ENCODE measurements at regions not wholly inside any gene's neighbourhood (a gene's known extent, or its start where the extent isn't known, plus 50 kb on each side); places are given as distances from the start of the nearest gene placed in this dataset.

DNA sequence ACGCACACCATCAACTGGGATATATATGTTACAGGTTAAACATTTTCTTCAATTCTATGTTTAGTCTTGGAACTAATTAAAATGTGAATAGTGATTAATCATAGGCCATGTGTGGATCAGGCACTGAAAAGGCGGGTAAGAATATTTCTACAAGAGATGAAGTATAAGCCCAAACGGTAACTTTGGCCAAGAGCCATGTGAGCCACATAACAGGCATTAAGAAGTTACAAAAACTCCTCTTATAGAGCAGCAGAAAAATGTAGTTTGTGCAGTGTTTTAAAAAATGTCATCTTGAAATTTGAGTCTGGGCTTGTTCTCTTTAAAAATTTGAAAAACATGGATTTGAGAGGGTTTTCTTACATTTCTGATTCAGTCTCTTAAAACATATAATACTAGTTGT is 521.8 kb upstream of the DIPK2B start:
- DNase-seq, result no peak

DNA sequence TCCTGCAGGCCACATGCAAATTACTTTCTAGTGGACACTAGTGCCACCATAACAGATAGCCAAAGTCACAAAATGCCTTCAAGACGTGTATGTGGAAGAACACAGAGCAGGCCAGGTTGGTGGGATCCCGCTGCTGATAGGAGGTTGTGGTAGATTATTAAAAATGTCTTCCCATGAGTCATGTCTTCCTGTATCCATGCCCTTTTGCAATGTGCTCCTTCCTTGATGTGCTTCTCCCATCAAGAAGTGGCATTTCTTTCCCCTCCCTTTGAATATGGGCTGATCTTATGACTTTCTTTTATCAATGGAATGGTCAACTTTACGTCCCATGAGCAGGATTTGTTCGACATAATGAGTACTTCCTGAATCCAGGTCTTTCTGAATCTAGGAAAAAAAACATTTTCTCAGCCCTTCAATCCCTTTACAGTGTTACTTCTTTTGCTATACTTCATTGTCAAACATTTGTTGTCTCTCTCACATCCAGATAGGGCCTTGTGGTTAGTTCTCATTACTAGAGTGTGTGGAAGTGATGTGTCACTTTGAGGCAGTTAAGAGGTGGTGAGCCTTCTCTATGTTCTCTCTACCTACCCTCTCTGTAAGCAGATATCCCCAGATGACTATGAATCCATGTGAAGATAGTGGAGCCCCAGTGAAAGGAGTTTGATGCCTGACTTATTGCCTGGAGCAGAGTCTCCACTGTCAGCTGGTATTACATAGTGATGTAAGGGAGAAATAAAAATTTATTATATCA is 519.2 kb upstream of the DIPK2B start:
- no peak for DNase-seq

DNA sequence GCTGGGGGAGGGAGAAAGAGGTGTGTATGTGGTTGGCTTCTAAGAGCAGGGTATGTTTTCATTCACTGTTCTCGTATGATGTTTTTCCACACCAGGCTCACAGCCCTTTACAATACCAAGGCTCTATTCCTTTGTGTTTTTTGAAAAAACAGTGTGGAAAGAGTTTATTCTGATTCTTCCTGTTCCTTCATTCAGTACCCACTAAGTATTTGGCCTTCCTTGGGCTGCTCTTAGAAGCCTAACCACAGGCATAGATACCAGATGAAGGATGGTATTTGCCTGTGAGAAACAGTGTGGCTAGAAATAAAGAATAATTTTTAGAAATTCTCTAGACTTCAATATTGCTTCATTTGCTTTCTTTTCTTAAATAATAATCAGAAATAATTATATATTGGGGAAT is 518.0 kb upstream of the DIPK2B start:
- DNase-seq, result no peak

DNA sequence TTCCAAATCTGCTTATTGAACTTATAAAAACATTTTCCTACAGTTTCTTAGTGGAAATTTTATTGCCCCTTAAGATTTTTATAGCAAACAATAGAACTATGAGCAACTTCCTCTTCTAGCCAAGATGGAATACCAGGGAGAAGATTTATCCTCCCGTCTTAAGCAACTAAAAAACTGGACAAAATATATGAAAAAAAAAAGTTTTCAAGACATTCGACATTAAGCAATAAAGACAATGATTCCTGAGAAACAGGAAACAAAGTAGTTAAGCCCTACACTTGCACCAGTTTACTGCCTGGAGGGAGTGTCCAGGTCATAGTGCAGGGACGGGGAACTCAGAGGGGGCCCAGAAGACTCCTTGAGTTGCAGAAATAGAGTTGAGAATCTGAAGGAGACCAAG is 516.1 kb upstream of the DIPK2B start:
- DNase-seq, result no peak

DNA sequence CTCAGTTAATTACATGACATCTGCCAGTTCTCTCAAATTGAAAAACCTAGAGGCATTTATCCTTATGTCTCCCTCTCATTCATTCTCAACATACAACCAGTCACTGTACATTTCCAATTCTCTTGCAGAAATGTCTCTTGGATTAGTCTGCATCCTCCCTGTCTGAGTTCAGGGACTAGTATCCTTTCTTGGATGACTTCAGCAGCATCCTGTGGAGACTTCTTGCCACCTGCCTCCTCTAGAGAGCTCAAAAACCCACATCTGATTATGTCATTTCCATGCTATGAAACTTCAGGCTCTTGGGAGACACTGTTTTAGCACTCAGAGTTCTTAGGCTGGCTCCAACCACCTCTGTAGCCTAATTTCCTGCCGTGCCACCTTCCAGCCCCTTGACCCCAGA is 515.1 kb upstream of the DIPK2B start:
- no peak for DNase-seq

DNA sequence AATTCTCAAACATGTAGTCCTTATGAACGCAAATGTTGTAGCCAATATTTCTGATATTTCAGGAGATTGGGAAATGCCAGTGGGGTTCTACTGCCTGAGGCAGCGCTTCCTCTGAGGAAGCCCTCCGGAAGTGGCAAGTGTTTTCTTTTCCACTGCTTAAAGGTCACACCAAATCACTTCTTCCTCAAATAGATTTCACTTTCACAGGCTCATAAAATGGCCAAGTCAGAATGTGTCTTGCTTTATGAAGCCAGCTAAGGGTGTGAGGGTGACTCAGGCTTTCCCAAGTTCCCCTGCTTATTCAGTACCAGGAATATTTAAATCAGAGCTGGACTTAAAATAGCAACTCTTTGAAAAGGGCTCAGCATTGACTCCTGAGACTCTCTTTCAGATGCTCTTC is 514.2 kb upstream of the DIPK2B start:
- no peak for DNase-seq

DNA sequence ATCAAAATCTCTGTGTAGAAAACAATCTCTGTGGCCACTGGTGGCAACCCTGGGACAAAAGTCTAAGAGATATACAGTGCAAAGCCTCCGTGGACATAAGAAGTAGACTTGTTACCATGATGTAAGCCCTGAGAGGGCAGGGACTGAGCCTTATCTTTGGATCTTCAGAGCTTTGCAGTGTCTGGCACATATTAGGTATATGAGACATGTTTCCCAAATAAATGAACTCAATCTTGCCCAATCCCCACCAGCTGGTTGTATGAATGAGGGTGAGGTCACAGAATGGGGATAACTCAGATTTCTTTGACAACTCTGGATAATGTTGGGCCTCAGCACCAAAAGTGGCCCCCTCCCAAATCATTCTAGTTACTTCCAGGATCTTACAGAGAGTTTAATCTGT is 511.4 kb upstream of the DIPK2B start:
- DNase-seq, result no peak

DNA sequence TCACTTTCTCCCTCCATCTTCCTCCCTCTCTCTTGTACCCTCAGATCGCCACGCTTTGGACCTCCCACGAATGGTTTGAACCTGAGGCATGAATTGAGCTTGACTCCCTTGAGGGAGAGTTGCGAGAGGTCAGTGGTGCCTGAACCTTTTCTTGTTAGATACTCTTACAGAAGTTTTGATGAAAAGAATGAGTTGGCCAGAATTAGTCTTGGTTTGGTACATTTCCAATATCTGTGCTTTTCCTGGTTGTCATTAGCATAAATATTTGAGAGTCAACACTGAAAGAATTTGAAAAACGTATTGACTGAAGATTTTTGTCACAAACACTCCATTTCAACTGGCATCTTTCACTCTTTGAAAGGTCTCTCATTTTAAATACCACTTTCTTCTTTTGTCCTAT is 510.6 kb upstream of the DIPK2B start:
- no peak for DNase-seq

DNA sequence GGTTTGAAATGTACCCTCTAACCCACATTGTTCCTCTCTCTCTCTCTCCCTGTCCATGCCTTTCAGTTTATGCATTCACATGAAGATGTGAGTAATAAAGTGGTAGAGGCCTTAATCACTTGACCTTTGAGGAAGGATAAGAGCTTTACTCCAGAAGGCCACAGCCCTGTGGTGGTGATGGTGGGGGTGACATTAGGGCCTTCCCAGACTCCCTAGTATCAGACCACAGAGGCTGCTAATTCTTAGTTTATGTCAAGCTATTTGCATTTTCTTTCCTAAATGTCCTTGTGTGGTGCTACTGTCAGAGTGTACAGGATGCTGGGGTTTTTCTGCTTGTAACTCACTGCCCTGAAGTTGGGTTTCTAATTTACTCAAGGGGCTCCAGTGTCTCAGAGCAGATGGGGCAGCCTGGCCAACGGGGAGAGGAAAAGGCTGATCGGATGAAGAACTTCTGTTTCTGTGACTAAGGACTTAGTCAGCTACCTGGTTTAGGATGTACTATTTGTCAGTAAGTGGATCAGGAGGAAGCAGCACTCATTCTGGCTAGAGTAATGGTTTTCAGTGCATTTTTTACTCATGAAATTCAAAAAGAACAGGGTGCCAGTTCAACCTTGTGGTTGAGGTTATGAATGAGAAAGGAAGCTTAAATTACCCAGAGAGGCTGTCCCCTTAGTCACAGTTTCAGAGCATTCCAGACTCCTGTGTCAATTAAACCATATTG is 509.6 kb upstream of the DIPK2B start:
- DNase-seq, result no peak

DNA sequence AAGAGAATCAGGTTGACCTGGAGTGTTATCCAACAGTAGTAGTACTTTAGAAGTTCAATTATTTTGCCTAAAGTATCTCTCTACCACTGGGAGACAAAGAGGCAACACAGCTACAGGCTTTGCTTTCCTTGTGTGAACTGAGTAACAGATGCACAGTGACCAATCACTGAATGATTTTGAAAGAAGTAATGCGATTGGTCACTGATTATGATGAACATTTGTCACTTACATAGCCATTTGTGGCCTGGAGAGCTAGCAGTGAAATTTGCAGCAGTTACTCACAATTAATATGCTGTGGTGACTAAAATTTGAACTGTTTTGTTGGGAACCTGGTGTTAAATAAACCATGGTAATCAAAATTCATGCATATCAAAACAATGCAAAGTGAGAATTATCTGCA is 508.7 kb upstream of the DIPK2B start:
- DNase-seq, result no peak

DNA sequence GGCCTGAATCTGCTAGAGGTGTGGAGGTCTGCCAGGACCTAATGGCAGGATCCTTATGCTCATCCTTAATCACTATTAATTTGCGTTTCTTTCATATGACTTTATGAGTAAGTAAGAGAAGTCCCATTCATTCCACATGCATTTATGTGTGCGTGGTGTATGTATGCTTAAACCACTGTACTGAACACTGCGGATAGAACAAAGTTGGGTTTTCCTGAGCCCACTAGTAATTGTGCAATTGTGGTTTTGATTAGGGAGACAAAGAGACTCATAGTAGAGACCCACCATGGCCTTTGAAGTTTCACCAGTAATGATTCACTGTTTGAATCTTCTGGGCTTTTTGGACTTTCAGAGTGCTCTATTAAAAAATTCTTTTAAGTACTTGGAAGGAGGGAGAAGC is 498.5 kb upstream of the DIPK2B start:
- DNase-seq, result no peak

DNA sequence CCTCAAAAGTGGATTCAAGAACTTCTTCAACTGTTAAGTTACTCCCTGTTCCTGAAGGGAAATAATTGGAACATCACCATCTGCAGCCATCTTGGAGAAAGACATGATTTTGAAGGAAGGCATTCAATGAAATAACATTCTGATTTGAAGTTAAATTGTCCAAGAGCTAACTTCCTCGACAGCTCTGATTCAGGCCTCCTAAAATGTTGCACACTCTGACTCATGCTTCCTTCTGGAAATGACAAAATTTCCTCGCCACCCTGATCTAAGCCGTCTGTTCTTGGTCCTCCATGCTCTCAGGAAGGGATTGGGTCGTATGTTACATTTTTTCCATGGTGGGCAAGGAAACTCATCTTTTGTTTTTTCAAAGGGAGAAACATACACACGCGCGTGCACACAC is 496.9 kb upstream of the DIPK2B start:
- no peak for DNase-seq

DNA sequence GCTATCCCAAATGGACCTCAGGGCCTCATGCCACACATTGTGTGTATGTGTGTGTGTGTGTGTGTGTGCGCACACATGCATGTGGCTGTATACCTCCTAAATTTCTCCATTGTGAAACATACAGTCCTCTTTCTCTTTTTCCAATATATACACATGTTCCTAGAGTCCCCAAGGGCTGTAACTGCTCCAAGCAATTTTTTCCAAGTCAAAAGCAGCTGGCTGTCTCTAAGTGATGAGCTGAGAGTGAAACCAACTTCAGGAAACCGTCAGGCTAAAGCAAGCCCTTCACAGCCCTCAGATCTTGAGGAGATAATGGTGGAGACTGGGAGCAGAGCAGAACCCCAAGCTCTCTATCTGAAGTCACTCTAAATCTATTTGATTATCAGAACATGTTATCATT is 496.1 kb upstream of the DIPK2B start:
- DNase-seq, result no peak

DNA sequence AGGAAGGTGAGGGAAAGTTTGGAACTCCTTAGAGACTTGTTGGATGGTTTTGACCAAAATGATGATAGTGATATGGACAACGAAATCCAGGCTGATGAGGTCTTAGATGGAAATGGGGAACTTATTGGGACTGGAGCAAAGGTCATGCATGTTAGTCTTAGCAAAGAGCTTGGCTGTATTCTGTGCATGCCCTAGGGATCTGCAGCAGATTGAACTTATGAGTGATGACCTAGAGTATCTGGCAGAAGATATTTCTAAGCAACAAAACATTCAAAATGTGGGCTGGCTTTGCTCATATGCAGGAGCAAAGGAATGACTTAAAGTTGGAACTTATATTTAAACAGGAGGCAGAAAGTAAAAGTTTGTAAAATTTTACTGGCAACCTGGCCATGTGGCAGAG is 489.3 kb upstream of the DIPK2B start:
- DNase-seq, result no peak

DNA sequence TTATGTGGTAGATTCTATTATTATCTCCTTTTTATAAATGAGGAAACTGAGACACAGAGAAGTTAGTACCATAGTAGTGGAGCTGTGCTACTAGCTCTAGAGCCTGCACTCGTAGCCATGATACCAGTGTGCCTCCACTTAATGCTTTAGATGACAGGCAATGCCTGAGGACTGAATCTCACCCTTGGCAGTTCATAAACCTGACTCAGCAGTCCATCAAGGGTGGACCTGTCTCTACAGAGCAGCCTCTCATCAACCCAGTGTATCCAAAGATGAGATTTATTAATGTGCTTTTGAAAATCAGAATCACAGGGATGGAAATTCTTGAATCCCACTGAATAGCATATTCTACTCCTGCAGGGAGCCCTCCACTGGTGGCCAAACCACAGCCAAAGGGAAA is 483.2 kb upstream of the DIPK2B start:
- no peak for DNase-seq

DNA sequence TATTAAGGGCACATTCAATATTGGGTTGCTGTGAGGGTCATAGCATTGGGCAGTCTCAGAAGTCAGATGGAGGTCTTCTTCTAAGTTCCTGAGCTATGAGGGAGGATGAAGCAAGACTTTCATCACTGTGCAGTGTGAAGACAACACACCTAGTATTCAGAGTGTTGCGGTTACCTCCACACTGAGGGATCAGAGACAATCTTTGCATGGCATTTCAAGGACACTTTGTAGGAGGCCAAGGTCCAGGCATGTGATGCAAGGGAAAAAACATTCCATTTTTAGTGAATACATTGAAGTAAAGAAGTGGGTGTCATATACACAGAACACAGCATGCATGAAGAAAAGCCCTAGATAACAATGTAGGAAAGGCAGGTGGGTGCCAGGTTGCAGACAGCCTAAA is 481.2 kb upstream of the DIPK2B start:
- DNase-seq, result no peak

DNA sequence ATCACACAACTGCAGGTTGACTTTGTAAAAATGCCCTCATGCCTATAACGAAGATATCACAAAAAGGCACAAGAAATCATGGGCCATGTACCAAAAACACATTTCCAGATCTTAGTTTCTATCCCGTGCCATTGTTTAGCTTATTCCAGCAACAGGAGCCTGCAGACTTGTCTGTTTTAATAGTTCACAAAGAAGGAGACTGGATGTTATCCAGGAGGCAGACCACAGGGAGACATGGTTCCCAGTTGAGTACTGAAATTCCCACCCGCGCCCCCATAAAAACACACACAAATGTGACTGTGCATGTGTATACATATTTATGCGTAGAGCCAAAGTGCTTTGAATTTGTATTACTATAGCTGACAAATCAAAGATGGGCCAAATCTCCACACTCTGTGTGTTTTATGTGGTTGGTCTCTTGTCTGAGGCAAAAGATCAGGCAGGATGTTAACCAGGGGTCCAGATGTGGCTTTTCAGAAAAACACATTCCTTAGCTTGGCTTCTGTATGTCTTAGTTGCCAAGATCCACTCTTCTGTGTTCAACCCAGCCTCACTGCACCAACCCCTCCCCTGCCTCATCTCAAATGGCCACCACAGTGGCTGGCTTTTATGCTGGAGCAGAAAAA is 469.2 kb upstream of the DIPK2B start:
- no peak for DNase-seq

DNA sequence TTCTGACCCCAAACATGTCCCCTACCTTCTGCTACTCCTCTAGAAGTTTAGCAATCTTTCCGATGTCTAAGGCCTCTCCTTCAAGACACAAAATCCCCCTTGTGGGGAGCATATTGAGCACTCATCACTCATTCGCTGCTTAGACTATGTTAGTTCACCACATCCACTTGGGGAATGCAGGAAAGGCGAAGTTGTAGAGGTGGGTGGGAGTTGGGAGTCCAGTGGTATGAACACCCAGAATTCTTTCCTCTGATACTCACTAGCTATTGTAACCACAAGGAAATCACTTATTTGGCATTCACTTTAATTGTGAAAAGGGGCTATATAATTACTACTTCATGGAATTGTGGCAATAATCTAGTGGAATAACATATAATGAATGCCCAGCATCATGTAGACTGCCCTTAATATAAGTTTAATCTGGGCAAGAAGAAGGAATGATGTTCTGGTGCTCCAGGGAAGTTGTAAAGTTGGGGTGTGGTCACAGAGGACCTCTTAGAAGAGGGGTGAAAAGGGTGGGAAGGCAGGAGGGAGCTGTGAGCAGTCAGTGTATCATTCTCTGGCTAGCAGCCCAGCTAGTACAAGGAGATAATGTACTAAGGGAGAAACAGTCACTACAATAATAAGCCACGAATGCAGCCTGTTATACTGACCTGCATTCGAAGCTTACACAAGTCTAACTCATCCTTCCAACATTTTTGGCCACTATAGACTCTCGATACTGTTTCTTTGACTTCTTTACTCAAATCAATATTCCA is 468.2 kb upstream of the DIPK2B start:
- no peak for DNase-seq

DNA sequence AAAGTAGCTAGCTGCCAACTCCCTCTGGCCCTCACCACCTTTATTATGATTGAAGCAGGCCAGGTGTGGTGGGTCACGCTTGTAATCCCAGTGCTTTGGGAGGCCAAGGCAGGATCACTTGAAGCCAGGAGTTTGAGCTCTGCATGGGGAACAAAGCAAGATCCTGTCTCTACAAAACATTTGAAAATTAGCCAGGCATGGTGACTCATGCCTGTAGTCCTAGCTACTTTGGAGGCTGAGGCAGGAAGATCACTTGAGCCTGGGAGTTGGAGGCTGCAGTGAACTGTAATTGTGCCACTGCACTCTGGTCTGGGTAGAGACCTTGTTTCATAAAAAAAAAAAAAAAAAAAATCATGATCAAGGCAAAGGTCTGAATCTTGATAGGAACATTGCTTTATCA is 467.0 kb upstream of the DIPK2B start:
- DNase-seq, result no peak

DNA sequence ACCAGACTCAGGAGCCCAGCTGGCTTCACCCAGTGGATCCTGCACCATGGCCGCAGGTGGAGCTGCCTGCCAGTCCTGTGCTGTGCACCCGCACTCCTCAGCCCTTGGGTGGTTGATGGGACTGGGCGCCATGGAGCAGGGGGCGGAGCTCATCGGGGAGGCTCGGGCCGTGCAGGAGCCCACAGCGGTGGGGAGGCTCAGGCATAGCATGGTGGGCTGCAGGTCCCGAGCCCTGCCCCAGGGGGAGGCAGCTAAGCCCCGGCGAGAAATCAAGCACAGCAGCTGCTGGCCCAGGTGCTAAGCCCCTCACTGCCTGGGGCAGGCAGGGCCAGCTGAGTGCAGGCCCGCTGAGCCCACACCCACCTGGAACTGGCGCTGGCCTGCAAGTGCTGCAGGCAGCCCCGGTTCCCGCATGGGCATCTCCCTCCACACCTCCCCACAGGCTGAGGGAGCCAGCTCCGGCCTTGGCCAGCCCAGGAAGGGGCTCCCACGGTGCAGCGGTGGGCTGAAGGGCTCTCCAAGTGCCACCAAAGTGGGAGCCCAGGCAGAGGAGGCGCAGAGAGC is 464.1 kb upstream of the DIPK2B start:
- DNase-seq, result no peak

DNA sequence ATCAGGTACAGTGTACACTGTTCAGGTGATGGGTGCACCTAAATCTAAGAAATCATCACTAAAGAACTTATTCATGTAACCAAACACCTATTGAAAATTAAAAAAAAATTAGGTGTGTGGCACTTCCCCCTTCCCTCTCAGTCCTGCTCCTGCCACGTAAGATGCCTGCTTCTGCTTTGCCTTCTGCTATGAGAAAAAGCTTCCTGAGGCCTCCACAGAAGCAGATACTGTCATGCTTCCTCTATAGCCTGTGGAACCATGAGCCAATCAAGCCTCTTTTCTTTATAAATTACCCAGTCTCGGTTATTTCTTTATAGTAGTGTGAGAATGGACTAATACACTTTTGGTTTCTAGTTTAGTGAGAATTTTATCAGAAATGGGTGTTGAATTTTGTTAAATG is 459.8 kb upstream of the DIPK2B start:
- no peak for DNase-seq

DNA sequence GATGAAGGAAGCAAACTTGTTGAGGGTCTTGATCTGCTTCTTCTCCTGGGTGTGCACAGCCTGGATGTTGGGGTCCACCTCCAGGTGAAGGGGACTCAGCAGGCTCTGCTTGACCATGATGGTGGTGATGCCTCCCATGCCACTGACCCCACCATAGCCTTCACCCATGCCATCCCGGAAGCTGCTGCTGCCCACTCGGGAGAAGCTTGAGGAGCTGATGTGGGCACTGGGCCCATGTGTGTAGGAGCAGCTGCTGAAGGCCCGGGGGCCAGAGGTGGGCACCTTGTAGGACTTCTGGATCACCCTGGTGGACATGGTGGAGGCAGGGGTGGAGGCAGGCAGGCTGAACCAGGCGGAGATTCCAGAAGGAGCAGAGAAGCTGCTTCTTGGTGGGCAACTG is 432.7 kb upstream of the DIPK2B start:
- no peak for DNase-seq

DNA sequence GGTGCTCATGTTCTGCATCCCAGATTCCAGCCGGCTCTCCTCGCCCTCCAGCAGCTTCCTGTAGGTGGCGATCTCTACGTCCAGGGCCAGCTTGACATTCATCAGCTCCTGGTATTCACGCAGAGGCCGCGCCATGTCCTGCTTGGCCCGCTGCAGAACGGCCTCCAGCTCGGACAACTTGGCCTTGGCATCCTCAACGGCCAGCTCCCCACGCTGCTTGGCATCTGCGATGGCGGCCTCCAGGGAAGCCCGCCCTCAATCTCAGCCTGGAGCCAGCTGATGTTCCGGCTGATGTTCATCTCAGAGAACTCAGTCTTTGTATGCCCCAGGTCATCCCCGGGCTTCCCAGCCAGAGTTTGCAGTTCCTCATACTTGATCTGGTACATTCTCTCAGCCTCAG is 431.8 kb upstream of the DIPK2B start:
- no peak for DNase-seq

Measured in femur (tissue), 1 donor.